Liver (tissue), 8 donors: ENCODE measurements at regions not wholly inside any gene's neighbourhood (a gene's known extent, or its start where the extent isn't known, plus 50 kb on each side); places are given as distances from the start of the nearest gene placed in this dataset.

Experiments
- DNase-seq: peaks from one replicate; pipeline ENCODE4 v3.0.0-alpha.2; 2017; ENCODE audit warnings: low spot score
- H3K27ac ChIP-seq, 2 donors: one replicate each; pipeline ENCODE4 v1.7.0; 2013; ENCODE audit warnings: inconsistent platforms in 2 of 2, low read length in 2 of 2, control low read depth in 1 of 2, low read depth in 1 of 2, mild to moderate bottlenecking in 1 of 2
- H3K27me3 ChIP-seq, 4 donors: one replicate each; pipeline versions ENCODE4 v1.6.1 to v1.7.0; 2013; ENCODE audit warnings: low read length in 3 of 4, inconsistent platforms in 1 of 4, mild to moderate bottlenecking in 1 of 4, moderate library complexity in 1 of 4; ENCODE audit not compliant: control insufficient read depth in 4 of 4, insufficient read depth in 4 of 4
- H3K36me3 ChIP-seq, 4 donors: one replicate each; pipeline versions ENCODE4 v1.6.1 to v1.7.0; 2013; ENCODE audit warnings: low read length in 3 of 4, mild to moderate bottlenecking in 3 of 4, low read depth in 1 of 4, moderate library complexity in 1 of 4; ENCODE audit not compliant: control insufficient read depth in 4 of 4, insufficient read depth in 3 of 4
- H3K4me1 ChIP-seq, 4 donors: one replicate each; pipeline versions ENCODE4 v1.6.1 to v1.7.0; 2013; ENCODE audit warnings: low read length in 3 of 4, mild to moderate bottlenecking in 3 of 4, moderate library complexity in 1 of 4; ENCODE audit not compliant: control insufficient read depth in 4 of 4, insufficient read depth in 4 of 4
- H3K4me3 ChIP-seq, 3 donors: one replicate each; pipeline versions ENCODE4 v1.6.1 to v1.7.0; 2013; ENCODE audit warnings: low read length in 3 of 3, control low read depth in 1 of 3, low read depth in 1 of 3, mild to moderate bottlenecking in 1 of 3
- H3K9ac ChIP-seq, 2 donors: one replicate each; pipeline ENCODE4 v1.7.0; 2013; ENCODE audit warnings: low read length in 2 of 2, mild to moderate bottlenecking in 2 of 2, moderate library complexity in 2 of 2, control low read depth in 1 of 2, low read depth in 1 of 2
- H3K9me3 ChIP-seq, 4 donors: one replicate each; pipeline versions ENCODE4 v1.6.1 to v1.7.0; 2013; ENCODE audit warnings: low read length in 3 of 4; ENCODE audit not compliant: control insufficient read depth in 4 of 4
- EGR1 ChIP-seq, 2 donors: IDR thresholded peaks; 2 replicates each; pipeline ENCODE4 v1.6.1; 2016 to 2018; ENCODE audit warnings: antibody characterized with exemption in 2 of 2, low read depth in 2 of 2
- FOXA1 ChIP-seq: IDR thresholded peaks from 2 replicates; pipeline ENCODE4 v1.6.1; 2016; ENCODE audit warnings: antibody characterized with exemption
- FOXA2 ChIP-seq: IDR thresholded peaks from 2 replicates; pipeline ENCODE4 v1.6.1; 2016; ENCODE audit warnings: antibody characterized with exemption
- GABPA ChIP-seq, 2 donors: IDR thresholded peaks in 1 of 2; conservative IDR thresholded peaks in 1 of 2; 2 replicates each; pipeline ENCODE4 v1.6.1; 2016; ENCODE audit warnings: antibody characterized with exemption in 2 of 2, mild to moderate bottlenecking in 1 of 2, moderate library complexity in 1 of 2
- HNF4A ChIP-seq, 2 donors: conservative IDR thresholded peaks; 2 replicates each; pipeline ENCODE4 v1.6.1; 2016; ENCODE audit warnings: antibody characterized with exemption in 2 of 2, mild to moderate bottlenecking in 2 of 2
- HNF4G ChIP-seq: IDR thresholded peaks from 2 replicates; pipeline ENCODE4 v1.6.1; 2016; ENCODE audit warnings: antibody characterized with exemption
- JUND ChIP-seq, 2 donors: IDR thresholded peaks; 2 replicates each; pipeline ENCODE4 v1.6.1; 2016; ENCODE audit warnings: antibody characterized with exemption in 2 of 2
- NR2F2 ChIP-seq: IDR thresholded peaks from 2 replicates; pipeline ENCODE4 v1.6.1; 2016; ENCODE audit warnings: antibody characterized with exemption
- RAD21 ChIP-seq, 2 donors: IDR thresholded peaks; 2 replicates each; pipeline ENCODE4 v1.6.1; 2016; ENCODE audit warnings: antibody characterized with exemption in 2 of 2, mild to moderate bottlenecking in 2 of 2
- RXRA ChIP-seq, 2 donors: IDR thresholded peaks; 2 replicates each; pipeline ENCODE4 v1.6.1; 2017 to 2018; ENCODE audit warnings: antibody characterized with exemption in 2 of 2, mild to moderate bottlenecking in 1 of 2
- SP1 ChIP-seq: IDR thresholded peaks from 2 replicates; pipeline ENCODE4 v1.6.1; 2018; ENCODE audit warnings: antibody characterized with exemption, mild to moderate bottlenecking
- TAF1 ChIP-seq: conservative IDR thresholded peaks from 2 replicates; pipeline ENCODE4 v1.6.1; 2016; ENCODE audit warnings: antibody characterized with exemption, mild to moderate bottlenecking
- YY1 ChIP-seq: IDR thresholded peaks from 2 replicates; pipeline ENCODE4 v1.6.1; 2016; ENCODE audit warnings: antibody characterized with exemption, mild to moderate bottlenecking
- WGBS: extraction: QIAGEN DNeasy Blood & Tissue Kit; methylation state at CpG from one replicate; pipeline ENCODE4 v1.1.7; 2013; 5-methylcytosine and 5-hydroxymethylcytosine counted together
- TF ChIP-seq, protein P1 (sequence below): IDR thresholded peaks from 2 replicates; pipeline ENCODE4 v1.6.1; 2016; ENCODE audit warnings: antibody characterized with exemption
- TF ChIP-seq, protein P2 (sequence below): IDR thresholded peaks from 2 replicates; pipeline ENCODE4 v1.6.1; 2016; ENCODE audit warnings: antibody characterized with exemption
- TF ChIP-seq, protein P3 (sequence below): fragments of 150-350 bp; IDR thresholded peaks from 2 replicates; pipeline ENCODE4 v1.5.1; 2017; ENCODE audit warnings: improper control_type of control experiment, low read depth, low read length; ENCODE audit not compliant: missing input control
- TF ChIP-seq, protein P4 (sequence below): IDR thresholded peaks from 2 replicates; pipeline ENCODE4 v1.6.1; 2016; ENCODE audit warnings: antibody characterized with exemption, mild to moderate bottlenecking
- TF ChIP-seq, protein P5 (sequence below): IDR thresholded peaks from 2 replicates; pipeline ENCODE4 v1.6.1; 2016; ENCODE audit warnings: antibody characterized with exemption
- donor health status: healthy.
- donor health status: healthy.
- donor health status: healthy.
- donor health status: healthy.
- donor health status: healthy.

DNA sequence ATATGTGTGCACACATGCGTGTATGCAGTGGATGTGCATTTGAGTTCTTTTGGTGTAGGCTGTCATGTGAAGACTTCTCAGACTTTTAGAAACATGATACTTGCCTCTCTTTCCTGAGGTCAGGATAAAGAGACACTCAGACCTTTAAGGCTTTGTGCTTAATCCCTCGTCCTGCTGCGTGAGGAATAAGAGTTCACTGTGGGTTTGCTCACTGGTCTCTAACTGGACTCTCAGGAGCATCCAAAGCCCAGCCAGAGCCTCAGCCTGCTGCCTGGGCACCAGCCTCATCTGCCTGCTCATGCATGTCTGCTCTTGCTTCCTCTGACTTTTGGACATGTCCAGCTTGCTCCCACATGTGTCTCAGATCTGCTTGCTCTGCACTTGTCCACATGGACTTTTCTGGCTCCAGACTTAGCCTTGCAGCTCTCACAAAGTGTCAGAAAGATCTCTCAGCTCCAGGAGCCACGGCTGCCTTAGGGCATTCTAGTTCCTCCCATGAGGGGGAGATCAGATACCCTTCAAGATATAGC lies 65.1 kb upstream of the ZNF366 start:
- H3K4me3 ChIP-seq, result no peak overlapping the region
- H3K27me3 ChIP-seq, result no peaks in the 10 kb centered on the region
- H3K36me3 ChIP-seq, result no peaks in the 10 kb centered on the region
- H3K27ac ChIP-seq, result no peak overlapping the region
- no peak for DNase-seq
- H3K9me3 ChIP-seq, result no peaks in the 10 kb centered on the region
- TF ChIP-seq HNF4G (no peak), HNF4A (conservative IDR thresholded peaks at IDR 0.05) (no peak), TAF1 (no peak), RAD21 (IDR thresholded peaks at IDR 0.05) (no peak), FOXA1 (no peak), YY1 (no peak), RXRA (IDR thresholded peaks at IDR 0.05) (no peak), GABPA (IDR thresholded peaks at IDR 0.05 in 1 of 2, conservative IDR thresholded peaks at IDR 0.05 in 1 of 2) (no peak), EGR1 (IDR thresholded peaks at IDR 0.05; ENCODE audit: low read depth in 2 of 2) (no peak), JUND (IDR thresholded peaks at IDR 0.05) (no peak), FOXA2 (no peak), NR2F2 (no peak), SP1 (no peak)
- TF ChIP-seq, protein P1, sequence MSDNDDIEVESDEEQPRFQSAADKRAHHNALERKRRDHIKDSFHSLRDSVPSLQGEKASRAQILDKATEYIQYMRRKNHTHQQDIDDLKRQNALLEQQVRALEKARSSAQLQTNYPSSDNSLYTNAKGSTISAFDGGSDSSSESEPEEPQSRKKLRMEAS, result no peak
- TF ChIP-seq, protein P2, sequence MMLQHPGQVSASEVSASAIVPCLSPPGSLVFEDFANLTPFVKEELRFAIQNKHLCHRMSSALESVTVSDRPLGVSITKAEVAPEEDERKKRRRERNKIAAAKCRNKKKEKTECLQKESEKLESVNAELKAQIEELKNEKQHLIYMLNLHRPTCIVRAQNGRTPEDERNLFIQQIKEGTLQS, result no peak
- TF ChIP-seq, protein P3, sequence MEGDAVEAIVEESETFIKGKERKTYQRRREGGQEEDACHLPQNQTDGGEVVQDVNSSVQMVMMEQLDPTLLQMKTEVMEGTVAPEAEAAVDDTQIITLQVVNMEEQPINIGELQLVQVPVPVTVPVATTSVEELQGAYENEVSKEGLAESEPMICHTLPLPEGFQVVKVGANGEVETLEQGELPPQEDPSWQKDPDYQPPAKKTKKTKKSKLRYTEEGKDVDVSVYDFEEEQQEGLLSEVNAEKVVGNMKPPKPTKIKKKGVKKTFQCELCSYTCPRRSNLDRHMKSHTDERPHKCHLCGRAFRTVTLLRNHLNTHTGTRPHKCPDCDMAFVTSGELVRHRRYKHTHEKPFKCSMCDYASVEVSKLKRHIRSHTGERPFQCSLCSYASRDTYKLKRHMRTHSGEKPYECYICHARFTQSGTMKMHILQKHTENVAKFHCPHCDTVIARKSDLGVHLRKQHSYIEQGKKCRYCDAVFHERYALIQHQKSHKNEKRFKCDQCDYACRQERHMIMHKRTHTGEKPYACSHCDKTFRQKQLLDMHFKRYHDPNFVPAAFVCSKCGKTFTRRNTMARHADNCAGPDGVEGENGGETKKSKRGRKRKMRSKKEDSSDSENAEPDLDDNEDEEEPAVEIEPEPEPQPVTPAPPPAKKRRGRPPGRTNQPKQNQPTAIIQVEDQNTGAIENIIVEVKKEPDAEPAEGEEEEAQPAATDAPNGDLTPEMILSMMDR, result no peak
- TF ChIP-seq, protein P4, sequence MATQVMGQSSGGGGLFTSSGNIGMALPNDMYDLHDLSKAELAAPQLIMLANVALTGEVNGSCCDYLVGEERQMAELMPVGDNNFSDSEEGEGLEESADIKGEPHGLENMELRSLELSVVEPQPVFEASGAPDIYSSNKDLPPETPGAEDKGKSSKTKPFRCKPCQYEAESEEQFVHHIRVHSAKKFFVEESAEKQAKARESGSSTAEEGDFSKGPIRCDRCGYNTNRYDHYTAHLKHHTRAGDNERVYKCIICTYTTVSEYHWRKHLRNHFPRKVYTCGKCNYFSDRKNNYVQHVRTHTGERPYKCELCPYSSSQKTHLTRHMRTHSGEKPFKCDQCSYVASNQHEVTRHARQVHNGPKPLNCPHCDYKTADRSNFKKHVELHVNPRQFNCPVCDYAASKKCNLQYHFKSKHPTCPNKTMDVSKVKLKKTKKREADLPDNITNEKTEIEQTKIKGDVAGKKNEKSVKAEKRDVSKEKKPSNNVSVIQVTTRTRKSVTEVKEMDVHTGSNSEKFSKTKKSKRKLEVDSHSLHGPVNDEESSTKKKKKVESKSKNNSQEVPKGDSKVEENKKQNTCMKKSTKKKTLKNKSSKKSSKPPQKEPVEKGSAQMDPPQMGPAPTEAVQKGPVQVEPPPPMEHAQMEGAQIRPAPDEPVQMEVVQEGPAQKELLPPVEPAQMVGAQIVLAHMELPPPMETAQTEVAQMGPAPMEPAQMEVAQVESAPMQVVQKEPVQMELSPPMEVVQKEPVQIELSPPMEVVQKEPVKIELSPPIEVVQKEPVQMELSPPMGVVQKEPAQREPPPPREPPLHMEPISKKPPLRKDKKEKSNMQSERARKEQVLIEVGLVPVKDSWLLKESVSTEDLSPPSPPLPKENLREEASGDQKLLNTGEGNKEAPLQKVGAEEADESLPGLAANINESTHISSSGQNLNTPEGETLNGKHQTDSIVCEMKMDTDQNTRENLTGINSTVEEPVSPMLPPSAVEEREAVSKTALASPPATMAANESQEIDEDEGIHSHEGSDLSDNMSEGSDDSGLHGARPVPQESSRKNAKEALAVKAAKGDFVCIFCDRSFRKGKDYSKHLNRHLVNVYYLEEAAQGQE, result no peak
- TF ChIP-seq, protein P5, sequence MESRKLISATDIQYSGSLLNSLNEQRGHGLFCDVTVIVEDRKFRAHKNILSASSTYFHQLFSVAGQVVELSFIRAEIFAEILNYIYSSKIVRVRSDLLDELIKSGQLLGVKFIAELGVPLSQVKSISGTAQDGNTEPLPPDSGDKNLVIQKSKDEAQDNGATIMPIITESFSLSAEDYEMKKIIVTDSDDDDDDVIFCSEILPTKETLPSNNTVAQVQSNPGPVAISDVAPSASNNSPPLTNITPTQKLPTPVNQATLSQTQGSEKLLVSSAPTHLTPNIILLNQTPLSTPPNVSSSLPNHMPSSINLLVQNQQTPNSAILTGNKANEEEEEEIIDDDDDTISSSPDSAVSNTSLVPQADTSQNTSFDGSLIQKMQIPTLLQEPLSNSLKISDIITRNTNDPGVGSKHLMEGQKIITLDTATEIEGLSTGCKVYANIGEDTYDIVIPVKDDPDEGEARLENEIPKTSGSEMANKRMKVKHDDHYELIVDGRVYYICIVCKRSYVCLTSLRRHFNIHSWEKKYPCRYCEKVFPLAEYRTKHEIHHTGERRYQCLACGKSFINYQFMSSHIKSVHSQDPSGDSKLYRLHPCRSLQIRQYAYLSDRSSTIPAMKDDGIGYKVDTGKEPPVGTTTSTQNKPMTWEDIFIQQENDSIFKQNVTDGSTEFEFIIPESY, result no peak
- H3K9ac ChIP-seq, result no peak overlapping the region
- WGBS, result 78% methylated on average over 4 of the region's 4 CpGs
- H3K4me1 ChIP-seq, result no peaks in the 10 kb centered on the region
